Esophagus muscularis mucosa (tissue), 4 donors: ENCODE measurements at regions not wholly inside any gene's neighbourhood (a gene's known extent, or its start where the extent isn't known, plus 50 kb on each side); places are given as distances from the start of the nearest gene placed in this dataset.

Experiments used
- CTCF ChIP-seq, 3 experiments: fragments of 200-600 bp in 2 of 3; fragments of 450-650 bp in 1 of 3; sonication (generic) in 2 of 3; IDR thresholded peaks; one replicate each; pipeline ENCODE4 v1.5.1; 2017 to 2019; ENCODE audit warnings: antibody characterized with exemption in 3 of 3, mild to moderate bottlenecking in 2 of 3, moderate library complexity in 1 of 3
- EP300 ChIP-seq: sonication (generic); formaldehyde crosslinking; IDR thresholded peaks from one replicate; pipeline ENCODE4 v1.6.1; 2017; ENCODE audit warnings: antibody characterized with exemption
- POLR2A ChIP-seq: fragments of 450-650 bp; IDR thresholded peaks from one replicate; pipeline ENCODE4 v1.6.1; 2017; ENCODE audit warnings: antibody characterized with exemption, moderate library complexity, mild to moderate bottlenecking, low read depth
- POLR2AphosphoS5 ChIP-seq, 2 donors: sonication (generic); formaldehyde crosslinking; IDR thresholded peaks; one replicate each; pipeline ENCODE4 v1.6.1; 2017; ENCODE audit warnings: antibody characterized with exemption in 2 of 2

GRCh38 chr22:47748271-47748670 lies 985.8 kb downstream of the TBC1D22A start:
- TF ChIP-seq POLR2AphosphoS5 (IDR thresholded peaks at IDR 0.05) = no peak
- TF ChIP-seq CTCF (IDR thresholded peaks at IDR 0.05) = no peak
- no peak for TF ChIP-seq POLR2A
- no peak for TF ChIP-seq EP300
